ENCODE measurements at regions not wholly inside any gene's neighbourhood (a gene's known extent, or its start where the extent isn't known, plus 50 kb on each side); places are given as distances from the start of the nearest gene placed in this dataset.

GRCh38 chr3:153442386-153442785 is 280.4 kb downstream of the RAP2B start:
- TF ChIP-seq CTCF (conservative IDR thresholded peaks at IDR 0.05; ENCODE audit: low read length) = no peak
- TF ChIP-seq EZH2phosphoT487 (IDR thresholded peaks at IDR 0.05; ENCODE audit: borderline replicate concordance, low read depth, low read length) = no peak
